HepG2 (cell line): ENCODE measurements at regions not wholly inside any gene's neighbourhood (a gene's known extent, or its start where the extent isn't known, plus 50 kb on each side); places are given as distances from the start of the nearest gene placed in this dataset.

ENCODE experiments used
- ATAC-seq: fragments of 200-7000 bp; cut with Tn5 transposase; 3 replicates; pipeline ENCODE4 v1.9.1; 2020; ENCODE audit warnings: mild to moderate bottlenecking, moderate library complexity
- BruUV-seq: library from RNA; stranded (reverse); fragments of 400-500 nt; replicated peaks from 2 replicates; lab custom pipeline; 2021; lab: Mats Ljungman, UMichigan
- CTCF ChIA-PET: fragments of 300-600 bp; formaldehyde crosslinking; extraction: SDS; loops from one replicate; lab custom pipeline; 2021; ENCODE audit warnings: low total read pairs, inconsistent platforms, low intra/inter-chr PET ratio; lab: Yijun Ruan, JAX
- POLR2A ChIA-PET: fragments of 350-600 bp; sonication (Branson Sonifier 250); formaldehyde crosslinking; loops from one replicate; lab custom pipeline; 2020; ENCODE audit warnings: antibody characterized with exemption, inconsistent platforms; lab: Yijun Ruan, JAX
- DNase-seq: peaks from one replicate; pipeline ENCODE4 v3.0.0-alpha.2; 2015; ENCODE audit warnings: low spot score
- FAIRE-seq: peaks from 3 replicates; lab custom pipeline; 2011; peaks lifted over from hg19 to GRCh38; lab: Jason Lieb, UNC
- H2AFZ ChIP-seq: one replicate; pipeline ENCODE4 v1.6.1; 2011; ENCODE audit warnings: low read length, inconsistent platforms
- H3K27ac ChIP-seq: fragments of 300-600 bp; 3 replicates; pipeline ENCODE4 v1.8.0; 2011; ENCODE audit warnings: mixed run types, mild to moderate bottlenecking, mixed read lengths, low read length, inconsistent platforms; ENCODE audit not compliant: insufficient read depth; ENCODE audit errors: extremely low read length
- H3K27me3 ChIP-seq, 2 experiments: fragments of 200-600 bp in 1 of 2; 2 replicates in 1 of 2; 3 replicates in 1 of 2; pipeline versions ENCODE4 v1.6.0 to v1.8.0; 2011; ENCODE audit warnings: low read length in 2 of 2, mild to moderate bottlenecking in 2 of 2, moderate library complexity in 2 of 2, inconsistent platforms in 1 of 2; ENCODE audit not compliant: insufficient read depth in 2 of 2, control insufficient read depth in 1 of 2
- H3K36me3 ChIP-seq, 2 experiments: fragments of 200-600 bp in 1 of 2; replicated peaks in 1 of 2; 2 replicates in 1 of 2; 3 replicates in 1 of 2; pipeline versions ENCODE4 v1.5.1 to v1.8.0; 2011; ENCODE audit warnings: low read length in 2 of 2, inconsistent platforms in 1 of 2; ENCODE audit not compliant: insufficient read depth in 2 of 2, control insufficient read depth in 1 of 2
- H3K4me1 ChIP-seq: 2 replicates; pipeline ENCODE4 v1.5.1; 2012; ENCODE audit warnings: low read length, inconsistent platforms; ENCODE audit not compliant: insufficient read depth
- H3K4me2 ChIP-seq: 2 replicates; pipeline ENCODE4 v1.6.0; 2011; ENCODE audit warnings: low read depth, low read length, inconsistent platforms
- H3K4me3 ChIP-seq, 3 experiments: fragments of 200-600 bp in 1 of 3; sonication (generic), shearing (Covaris generic) in 1 of 3; replicated peaks in 1 of 3; 2 replicates each; pipeline ENCODE4 v1.5.1; 2011 to 2016; ENCODE audit warnings: low read length in 3 of 3, inconsistent platforms in 2 of 3, low read depth in 2 of 3, mild to moderate bottlenecking in 2 of 3, control low read depth in 1 of 3, mixed read lengths in 1 of 3; ENCODE audit not compliant: insufficient read depth in 1 of 3
- H3K79me2 ChIP-seq: one replicate; pipeline ENCODE4 v1.6.1; 2011; ENCODE audit warnings: low read length, inconsistent platforms; ENCODE audit not compliant: insufficient read depth
- H3K9ac ChIP-seq: 2 replicates; pipeline ENCODE4 v1.6.0; 2011; ENCODE audit warnings: mild to moderate bottlenecking, low read depth, low read length, inconsistent platforms; ENCODE audit not compliant: insufficient read depth
- H3K9me3 ChIP-seq: 2 replicates; pipeline ENCODE4 v1.5.1; 2012; ENCODE audit warnings: mild to moderate bottlenecking, low read length
- H4K20me1 ChIP-seq: 2 replicates; pipeline ENCODE4 v1.6.0; 2011; ENCODE audit warnings: inconsistent platforms, mild to moderate bottlenecking, low read length, moderate library complexity; ENCODE audit not compliant: insufficient read depth
- ATF6 ChIP-seq: sonication (generic); formaldehyde crosslinking; conservative IDR thresholded peaks from 2 replicates; pipeline ENCODE4 v1.4.0; 2020; ENCODE audit warnings: missing genetic modification reagents
- BORCS8-MEF2B ChIP-seq: sonication (generic); formaldehyde crosslinking; IDR thresholded peaks from 2 replicates; pipeline ENCODE4 v1.8.0; 2022; ENCODE audit warnings: mild to moderate bottlenecking, missing genetic modification reagents
- CENPT ChIP-seq: sonication (generic); formaldehyde crosslinking; IDR thresholded peaks from 2 replicates; pipeline ENCODE4 v1.8.0; 2022; ENCODE audit warnings: low read depth, mild to moderate bottlenecking, moderate library complexity, missing genetic modification reagents
- HBP1 ChIP-seq: IDR thresholded peaks from 2 replicates; pipeline ENCODE4 v1.6.1; 2016; ENCODE audit warnings: low read depth, control low read depth
- HDAC1 ChIP-seq: sonication (generic); formaldehyde crosslinking; IDR thresholded peaks from 2 replicates; pipeline ENCODE4 v1.5.1; 2020; ENCODE audit warnings: mild to moderate bottlenecking, missing genetic modification reagents
- MAFF ChIP-seq: IDR thresholded peaks from 2 replicates; pipeline ENCODE4 v1.6.1; 2011; ENCODE audit warnings: low read depth, low read length, improper control_type of control experiment
- NCOA5 ChIP-seq: sonication (generic); formaldehyde crosslinking; IDR thresholded peaks from 2 replicates; pipeline ENCODE4 v1.4.0; 2020; ENCODE audit warnings: missing genetic modification reagents
- NFYC ChIP-seq: IDR thresholded peaks from 2 replicates; pipeline ENCODE4 v1.6.1; 2016; ENCODE audit warnings: missing genetic modification reagents, missing compliant biosample characterization
- PAX8 ChIP-seq: sonication (generic); formaldehyde crosslinking; IDR thresholded peaks from 2 replicates; pipeline ENCODE4 v1.8.0; 2022; ENCODE audit warnings: mild to moderate bottlenecking, missing genetic modification reagents, borderline replicate concordance
- POLR2AphosphoS5 ChIP-seq: IDR thresholded peaks from 2 replicates; pipeline ENCODE4 v1.6.1; 2012; ENCODE audit warnings: low read depth, low read length
- RARA ChIP-seq: IDR thresholded peaks from 2 replicates; pipeline ENCODE4 v1.6.1; 2016; ENCODE audit warnings: missing genetic modification reagents, missing compliant biosample characterization
- RFX1 ChIP-seq: fragments of 450-650 bp; IDR thresholded peaks from 2 replicates; pipeline ENCODE4 v1.6.1; 2017
- SMAD9 ChIP-seq: sonication (generic); formaldehyde crosslinking; IDR thresholded peaks from 2 replicates; pipeline ENCODE4 v1.5.1; 2020; ENCODE audit warnings: mild to moderate bottlenecking, missing genetic modification reagents
- SMARCC2 ChIP-seq: fragments of 450-650 bp; IDR thresholded peaks from 2 replicates; pipeline ENCODE4 v1.6.1; 2017; ENCODE audit warnings: antibody characterized with exemption, mild to moderate bottlenecking
- SP1 ChIP-seq, 2 experiments: fragments of 450-650 bp in 1 of 2; sonication (generic) in 1 of 2; formaldehyde crosslinking in 1 of 2; IDR thresholded peaks; 2 replicates each; pipeline versions ENCODE4 v1.4.0 to v1.6.1; 2016 to 2020; ENCODE audit warnings: missing genetic modification reagents in 1 of 2
- TEF ChIP-seq: sonication (generic); formaldehyde crosslinking; IDR thresholded peaks from 2 replicates; pipeline ENCODE4 v1.5.0; 2020; ENCODE audit warnings: missing genetic modification reagents
- ZBTB8A ChIP-seq: sonication (generic); formaldehyde crosslinking; IDR thresholded peaks from 2 replicates; pipeline ENCODE4 v1.4.0; 2020; ENCODE audit warnings: mild to moderate bottlenecking, low read depth, missing genetic modification reagents, borderline replicate concordance
- ZFP36L2 ChIP-seq: sonication (generic); formaldehyde crosslinking; IDR thresholded peaks from 2 replicates; pipeline ENCODE4 v1.4.0; 2020; ENCODE audit warnings: missing genetic modification reagents
- ZHX1 ChIP-seq: sonication (generic); formaldehyde crosslinking; IDR thresholded peaks from 2 replicates; pipeline ENCODE4 v1.8.1; 2022; ENCODE audit warnings: low read depth, mild to moderate bottlenecking, missing genetic modification reagents
- ZNF75D ChIP-seq: sonication (generic); formaldehyde crosslinking; IDR thresholded peaks from 2 replicates; pipeline ENCODE4 v1.8.1; 2023; ENCODE audit warnings: missing genetic modification reagents, mild to moderate bottlenecking, borderline replicate concordance
- WGBS: methylation state at CpG from one replicate; pipeline ENCODE4 v1.1.6; 2017; ENCODE audit warnings: low lambda C conversion rate; 5-methylcytosine and 5-hydroxymethylcytosine counted together
- in situ Hi-C: cut with HindIII; loops from 2 replicates; pipeline ENCODE4 v1.10.0; 2017; ENCODE audit warnings: low pct_unique_long_range_greater_than_20kb; ENCODE audit not compliant: extremely low pct_ligation_motif_present
- intact Hi-C: fragments of 100-400 bp; cut with micrococcal nuclease; formaldehyde crosslinking; loops from one replicate; pipeline ENCODE4 v1.10.0; 2022; ENCODE audit not compliant: unreplicated experiment

GRCh38 chr4:129623233-129623875, 527.4 kb downstream of the C4orf33 start:
- BruUV-seq: no TSS peak
- ChIA-PET POLR2A (no interaction called here), CTCF (no interaction called here)
- TF ChIP-seq ATF6 (CRISPR knock-in tag): no peak
- no peak for TF ChIP-seq BORCS8-MEF2B (CRISPR knock-in tag)
- TF ChIP-seq TEF (CRISPR knock-in tag): no peak
- no peak for TF ChIP-seq HBP1 (CRISPR knock-in tag)
- no peak for TF ChIP-seq SMAD9 (CRISPR knock-in tag)
- no peak for TF ChIP-seq CENPT
- no peak for TF ChIP-seq RARA (CRISPR knock-in tag)
- TF ChIP-seq RFX1: no peak
- no peak for TF ChIP-seq NCOA5
- no peak for TF ChIP-seq ZBTB8A (CRISPR knock-in tag)
- no peak for TF ChIP-seq POLR2AphosphoS5
- TF ChIP-seq HDAC1 (CRISPR knock-in tag): no peak
- no peak for TF ChIP-seq SP1 (IDR thresholded peaks at IDR 0.05)
- TF ChIP-seq SP1 (CRISPR knock-in tag; IDR thresholded peaks at IDR 0.05): no peak
- TF ChIP-seq MAFF: no peak
- no peak for TF ChIP-seq ZNF75D (CRISPR knock-in tag)
- TF ChIP-seq PAX8 (CRISPR knock-in tag): no peak
- TF ChIP-seq ZHX1: no peak
- TF ChIP-seq SMARCC2: no peak
- no peak for TF ChIP-seq NFYC
- no peak for TF ChIP-seq ZFP36L2
- Histone ChIP-seq H2AFZ (no peak overlapping the region), H3K79me2 (no peaks in the 10 kb centered on the region), H3K36me3 (no peaks in the 10 kb centered on the region), H3K27ac (no peak overlapping the region), H3K27me3 (no peaks in the 10 kb centered on the region), H3K4me1 (no peaks in the 10 kb centered on the region), H3K4me3 (no peak overlapping the region), H4K20me1 (no peaks in the 10 kb centered on the region), H3K4me2 (no peak overlapping the region), H3K9me3 (no peaks in the 10 kb centered on the region), H3K9ac (no peak overlapping the region)
- no peak for ATAC-seq
- FAIRE-seq: no peak
- in situ Hi-C loops: no loop called here
- WGBS: 6% methylated on average over 4 of the region's 4 CpGs
- no peak for DNase-seq
- intact Hi-C loops: no loop called here
